Fibroblast of peridontal ligament (primary cell): ENCODE measurements at regions not wholly inside any gene's neighbourhood (a gene's known extent, or its start where the extent isn't known, plus 50 kb on each side); places are given as distances from the start of the nearest gene placed in this dataset.

Source experiments
- DNase-seq: peaks from one replicate; pipeline ENCODE4 v3.0.0-alpha.2; 2010; ENCODE audit errors: extremely low read depth

- peak; percentile 2 for DNase-seq
Measured at GRCh38 chr22:47337161-47337621, 574.7 kb downstream of the TBC1D22A start.

- DNase-seq, result no peak
Measured at GRCh38 chr22:47335958-47336357, 573.5 kb downstream of the TBC1D22A start.

DNA sequence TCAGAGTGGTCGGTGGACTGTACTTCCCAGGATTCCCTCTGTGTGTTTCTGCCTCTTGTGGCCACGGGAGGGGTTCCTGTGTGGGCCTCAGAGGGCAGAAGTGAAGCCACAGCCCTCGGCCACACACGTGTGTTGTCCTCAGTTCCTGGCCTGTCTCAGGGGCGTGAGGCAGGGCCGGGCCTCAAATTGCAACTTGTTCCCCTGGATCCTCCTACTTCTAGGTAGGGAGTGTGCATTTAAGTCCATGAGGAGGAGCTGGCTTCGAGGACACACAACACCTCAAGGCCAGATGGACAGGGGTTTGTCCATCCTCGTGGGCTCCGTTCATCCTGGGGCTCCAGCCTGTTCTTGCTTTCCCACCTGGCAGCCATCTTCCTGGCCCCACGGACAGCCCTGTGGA lies 573.0 kb downstream of the TBC1D22A start:
- no peak for DNase-seq

- no peak for DNase-seq
Measured at GRCh38 chr22:47334601-47335000, 572.2 kb downstream of the TBC1D22A start.

GRCh38 chr22:47333625-47334024 lies 571.2 kb downstream of the TBC1D22A start:
- DNase-seq, result peak; percentile 27

GRCh38 chr22:47332246-47332980 lies 570.0 kb downstream of the TBC1D22A start:
- DNase-seq, result no peak

GRCh38 chr22:47331750-47332149 lies 569.3 kb downstream of the TBC1D22A start:
- DNase-seq, result no peak

GRCh38 chr22:47329727-47330650 lies 567.5 kb downstream of the TBC1D22A start:
- DNase-seq, result no peak

- peak; percentile 92 for DNase-seq
Measured at GRCh38 chr22:47328550-47329243, 566.2 kb downstream of the TBC1D22A start.

DNA sequence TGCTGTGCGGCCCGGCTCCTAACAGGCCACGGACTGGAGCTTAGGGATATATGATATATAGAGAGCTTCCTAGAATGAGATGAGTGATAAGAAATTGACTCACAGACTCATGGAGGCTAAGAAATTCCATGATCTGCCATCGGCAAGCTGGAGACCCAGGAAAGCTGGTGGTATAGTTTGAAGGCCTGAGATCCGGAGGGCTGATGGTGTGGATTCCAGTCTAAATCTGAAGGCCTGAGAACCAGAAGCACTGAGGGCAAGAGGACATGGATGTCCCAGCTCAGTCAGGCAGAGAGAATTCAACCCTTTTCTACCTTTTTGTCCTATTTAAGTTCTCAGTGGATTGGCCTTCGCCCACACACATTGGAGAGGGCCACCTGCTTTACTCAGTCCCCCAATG lies 564.8 kb downstream of the TBC1D22A start:
- DNase-seq, result no peak

DNA sequence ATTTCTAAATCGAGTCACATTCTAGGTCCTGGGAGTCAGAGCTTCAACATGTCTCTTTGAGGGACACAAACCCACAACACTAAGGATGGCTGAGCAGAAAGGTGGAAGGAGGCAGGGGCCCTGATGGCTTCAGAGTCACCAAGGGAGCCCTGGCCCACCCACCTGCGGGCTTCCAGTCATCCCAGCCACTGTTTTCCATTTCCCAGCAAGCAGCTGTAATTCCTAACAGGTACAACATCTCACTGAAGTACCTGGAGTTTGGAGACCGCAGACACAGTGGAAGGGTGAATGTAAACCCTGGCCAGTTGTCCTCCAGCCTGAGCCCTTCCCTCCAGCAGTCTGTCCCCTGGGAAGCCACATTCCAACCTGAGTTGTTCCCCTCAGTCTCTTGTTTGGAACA lies 562.8 kb downstream of the TBC1D22A start:
- no peak for DNase-seq

GRCh38 chr22:47324435-47324990 lies 562.1 kb downstream of the TBC1D22A start:
- no peak for DNase-seq

DNA sequence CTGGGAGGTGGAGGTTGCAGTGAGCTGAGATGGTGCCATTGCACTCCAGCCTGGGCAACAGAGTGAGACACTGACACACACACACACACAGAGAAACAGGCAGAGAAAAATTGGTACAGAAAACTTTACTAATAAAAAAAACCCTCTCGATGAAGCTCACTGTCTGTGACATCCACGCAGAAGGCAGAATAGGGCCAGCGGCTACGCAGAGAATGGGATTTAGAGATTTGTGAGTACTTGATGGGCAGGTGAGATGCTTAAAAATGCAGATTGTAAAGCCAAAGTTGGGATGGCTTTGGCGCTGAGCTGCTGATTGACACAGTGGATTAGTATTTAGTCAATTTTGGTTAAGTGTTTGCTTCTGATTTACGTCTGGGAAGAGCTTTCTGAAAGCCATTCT lies 561.1 kb downstream of the TBC1D22A start:
- no peak for DNase-seq

- no peak for DNase-seq
Measured at GRCh38 chr22:47322854-47323253, 560.4 kb downstream of the TBC1D22A start.

GRCh38 chr22:47320560-47320959 lies 558.1 kb downstream of the TBC1D22A start:
- no peak for DNase-seq

- no peak for DNase-seq
Measured at GRCh38 chr22:47318041-47318737, 555.7 kb downstream of the TBC1D22A start.

DNA sequence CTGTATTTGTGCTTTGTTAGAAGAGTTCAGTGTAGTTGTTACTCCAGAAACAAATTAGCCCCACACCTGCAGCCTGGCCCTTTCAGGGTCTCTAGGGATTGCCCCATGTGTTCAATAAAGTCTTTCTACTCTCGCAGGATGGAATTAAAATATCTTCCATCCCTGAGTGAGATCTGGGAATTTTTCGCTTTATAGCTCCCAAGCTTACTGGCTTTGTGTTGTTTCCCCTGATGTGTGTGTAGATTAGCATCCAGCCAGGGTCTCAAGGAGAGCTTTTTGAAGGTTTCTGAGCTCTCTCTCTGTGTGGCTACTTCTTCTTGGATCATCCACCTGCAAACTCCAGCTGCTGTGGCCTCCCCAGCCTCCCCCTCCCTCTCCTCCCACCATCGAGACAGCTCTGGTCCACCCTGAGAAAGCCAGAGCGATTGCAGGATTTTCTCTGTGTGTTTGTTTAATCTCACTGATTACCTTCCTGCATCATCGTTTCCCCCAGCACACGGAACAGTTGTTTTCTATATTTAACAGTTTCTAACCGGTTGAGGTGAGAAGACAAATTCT lies 553.5 kb downstream of the TBC1D22A start:
- no peak for DNase-seq

DNA sequence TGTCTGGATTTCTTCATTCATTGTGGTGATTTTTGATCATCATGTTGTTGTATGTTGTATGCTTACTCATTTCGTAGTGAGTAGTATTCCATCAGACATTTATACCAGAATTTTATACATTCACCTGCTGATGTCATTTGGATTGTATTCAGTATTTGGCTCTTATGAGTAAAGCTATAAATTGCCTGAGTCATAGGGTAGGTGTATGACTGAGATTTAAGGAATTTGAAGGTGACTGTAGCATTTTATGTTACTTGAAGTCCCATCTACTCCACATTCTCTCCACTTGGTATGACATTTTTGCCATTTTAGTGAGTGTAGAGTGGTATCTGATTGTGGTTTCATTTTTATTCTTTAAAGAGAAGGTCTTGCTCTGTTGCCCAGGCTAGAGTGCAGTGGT lies 548.2 kb downstream of the TBC1D22A start:
- DNase-seq, result no peak

DNA sequence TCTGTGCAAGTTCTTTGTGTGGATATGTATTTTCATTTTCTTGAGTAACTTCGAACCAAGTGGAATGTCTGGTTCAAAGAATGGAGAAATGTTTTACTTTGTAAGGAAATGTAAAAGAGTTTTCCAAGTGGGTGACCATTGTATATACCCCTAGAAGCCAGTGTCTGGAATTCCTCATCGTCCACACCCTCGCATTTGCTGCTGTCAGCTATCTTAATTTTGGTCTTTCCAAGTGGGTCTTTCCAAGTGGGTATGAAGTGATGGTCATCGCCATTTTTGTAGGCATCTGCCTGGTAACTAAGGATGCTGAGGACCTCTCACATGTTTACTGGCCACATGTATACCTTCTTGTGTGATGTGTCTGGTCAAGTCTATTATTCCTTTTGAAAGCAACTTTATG lies 547.5 kb downstream of the TBC1D22A start:
- no peak for DNase-seq

GRCh38 chr22:47309476-47309875 lies 547.0 kb downstream of the TBC1D22A start:
- no peak for DNase-seq

DNA sequence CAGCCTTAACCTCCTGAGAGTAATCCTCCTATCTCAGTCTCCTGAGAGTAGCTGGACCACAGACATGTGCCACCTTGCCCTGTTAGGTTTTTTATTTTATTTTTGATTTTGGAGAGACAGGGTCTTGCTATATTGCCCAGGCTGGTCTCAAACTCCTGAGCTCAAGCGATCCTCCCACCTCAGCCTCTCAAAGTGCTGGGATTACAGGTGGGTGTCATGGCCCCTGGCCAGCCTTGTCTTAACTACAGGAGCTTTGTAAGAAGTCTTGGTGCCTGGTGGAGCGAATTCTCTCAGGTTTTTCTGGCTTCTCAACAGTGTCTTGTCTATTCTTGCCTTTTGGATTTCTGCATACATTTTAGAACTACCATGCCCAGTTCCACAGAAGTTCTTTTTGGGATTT lies 546.4 kb downstream of the TBC1D22A start:
- no peak for DNase-seq
